K562 (cell line): ENCODE measurements at regions not wholly inside any gene's neighbourhood (a gene's known extent, or its start where the extent isn't known, plus 50 kb on each side); places are given as distances from the start of the nearest gene placed in this dataset.

Source experiments
- ATAC-seq: fragments of 200-7000 bp; cut with Tn5 transposase; 3 replicates; pipeline ENCODE4 v1.9.1; 2020; ENCODE audit warnings: moderate library complexity
- BruUV-seq: library from RNA; stranded (reverse); fragments of 400-500 nt; replicated peaks from 2 replicates; lab custom pipeline; 2021; lab: Mats Ljungman, UMichigan
- CTCF ChIA-PET: fragments of 300-600 bp; formaldehyde crosslinking; extraction: SDS; loops from one replicate; lab custom pipeline; 2021; ENCODE audit warnings: low intra/inter-chr PET ratio; lab: Yijun Ruan, JAX
- POLR2A ChIA-PET: fragments of 300-600, 350-650 bp; sonication (Branson Sonifier 250); formaldehyde crosslinking; extraction: SDS; loops from one replicate; lab custom pipeline; 2021; ENCODE audit warnings: antibody characterized with exemption, inconsistent platforms; lab: Yijun Ruan, JAX
- DNase-seq, 4 experiments: peaks; one replicate each; pipeline versions ENCODE4 v3.0.0 to v3.0.0-alpha.2; 2011 to 2018; ENCODE audit warnings: low spot score in 3 of 4, mixed read lengths in 3 of 4; ENCODE audit errors: extremely low read depth in 1 of 4
- FAIRE-seq: peaks from 2 replicates; lab custom pipeline; 2011; peaks lifted over from hg19 to GRCh38; lab: Jason Lieb, UNC
- H2AFZ ChIP-seq: 2 replicates; pipeline ENCODE4 v1.6.0; 2011; ENCODE audit warnings: low read depth, low read length, control low read depth, inconsistent platforms
- H3K27ac ChIP-seq: fragments of 200-600 bp; 3 replicates; pipeline ENCODE4 v1.8.0; 2011; ENCODE audit warnings: low read depth, mild to moderate bottlenecking, control low read depth, inconsistent platforms, low read length, moderate library complexity, mixed read lengths; ENCODE audit errors: extremely low read depth
- H3K27me3 ChIP-seq, 2 experiments: fragments of 300-600 bp in 1 of 2; 2 replicates in 1 of 2; 3 replicates in 1 of 2; pipeline versions ENCODE4 v1.6.0 to v1.8.0; 2011; ENCODE audit warnings: inconsistent platforms in 2 of 2, low read length in 2 of 2, mild to moderate bottlenecking in 1 of 2, mixed read lengths in 1 of 2, moderate library complexity in 1 of 2; ENCODE audit not compliant: control insufficient read depth in 2 of 2, insufficient read depth in 2 of 2
- H3K36me3 ChIP-seq: fragments of 300-600 bp; 3 replicates; pipeline ENCODE4 v1.8.0; 2011; ENCODE audit warnings: mild to moderate bottlenecking, low read length, inconsistent platforms; ENCODE audit not compliant: control insufficient read depth, insufficient read depth
- H3K4me1 ChIP-seq, 2 experiments: fragments of 200-600 bp in 1 of 2; replicated peaks in 1 of 2; 2 replicates in 1 of 2; 3 replicates in 1 of 2; pipeline versions ENCODE4 v1.5.1 to v1.8.0; 2011; ENCODE audit warnings: inconsistent platforms in 2 of 2, low read length in 2 of 2, mild to moderate bottlenecking in 1 of 2, mixed read lengths in 1 of 2, moderate library complexity in 1 of 2; ENCODE audit not compliant: control insufficient read depth in 2 of 2, insufficient read depth in 2 of 2
- H3K4me2 ChIP-seq: 2 replicates; pipeline ENCODE4 v1.6.1; 2011; ENCODE audit warnings: low read length, control low read depth, inconsistent platforms, mixed read lengths; ENCODE audit not compliant: insufficient read depth
- H3K4me3 ChIP-seq: fragments of 200-600 bp; sonication (generic), shearing (Covaris generic); 2 replicates; pipeline ENCODE4 v1.5.1; 2016; ENCODE audit warnings: control low read depth, inconsistent platforms
- H3K79me2 ChIP-seq: fragments of 200-600 bp; 3 replicates; pipeline ENCODE4 v1.8.0; 2011; ENCODE audit warnings: low read length, inconsistent platforms; ENCODE audit not compliant: control insufficient read depth, insufficient read depth
- H3K9ac ChIP-seq, 2 experiments: 2 replicates each; pipeline versions ENCODE4 v1.6.0 to v1.6.1; 2011; ENCODE audit warnings: low read depth in 2 of 2, low read length in 2 of 2, control low read depth in 1 of 2, inconsistent platforms in 1 of 2, mild to moderate bottlenecking in 1 of 2, mixed read lengths in 1 of 2; ENCODE audit not compliant: insufficient read depth in 1 of 2
- H3K9me1 ChIP-seq: one replicate; pipeline ENCODE4 v1.6.0; 2011; ENCODE audit warnings: inconsistent platforms, mild to moderate bottlenecking, low read length, moderate library complexity; ENCODE audit not compliant: control insufficient read depth, insufficient read depth
- H3K9me3 ChIP-seq: replicated peaks from 2 replicates; pipeline ENCODE4 v1.5.1; 2011; ENCODE audit warnings: low read depth, low read length, inconsistent platforms; ENCODE audit not compliant: control insufficient read depth, insufficient read depth
- H4K20me1 ChIP-seq: replicated peaks from 2 replicates; pipeline ENCODE4 v1.6.1; 2011; ENCODE audit warnings: low read length, inconsistent platforms, mixed read lengths; ENCODE audit not compliant: control insufficient read depth, insufficient read depth
- COPS2 ChIP-seq: fragments of 450-650 bp; conservative IDR thresholded peaks from 2 replicates; pipeline ENCODE4 v1.6.1; 2016; ENCODE audit warnings: mild to moderate bottlenecking, moderate library complexity
- EP300 ChIP-seq: IDR thresholded peaks from 2 replicates; pipeline ENCODE4 v1.6.1; 2012; ENCODE audit warnings: low read length, improper control_type of control experiment
- FIP1L1 ChIP-seq: fragments of 200-400 bp; formaldehyde crosslinking; IDR thresholded peaks from 2 replicates; pipeline ENCODE4 v1.6.1; 2018; ENCODE audit warnings: mild to moderate bottlenecking, low read depth, low read length; ENCODE audit not compliant: poor library complexity, severe bottlenecking
- FOXA1 ChIP-seq: fragments of 450-650 bp; IDR thresholded peaks from 2 replicates; pipeline ENCODE4 v1.6.1; 2016; ENCODE audit warnings: mild to moderate bottlenecking, borderline replicate concordance
- GATA2 ChIP-seq: sonication (generic); formaldehyde crosslinking; IDR thresholded peaks from 2 replicates; pipeline ENCODE4 v1.4.0; 2020; ENCODE audit warnings: mild to moderate bottlenecking, missing genetic modification reagents
- GTF2A2 ChIP-seq: IDR thresholded peaks from 2 replicates; pipeline ENCODE4 v1.6.1; 2016; ENCODE audit warnings: mild to moderate bottlenecking, missing genetic modification characterization, missing compliant biosample characterization
- NFXL1 ChIP-seq: fragments of 450-650 bp; formaldehyde crosslinking; IDR thresholded peaks from 2 replicates; pipeline ENCODE4 v1.4.0; 2021; ENCODE audit warnings: mild to moderate bottlenecking
- SAFB ChIP-seq: fragments of 200-400 bp; formaldehyde crosslinking; IDR thresholded peaks from 2 replicates; pipeline ENCODE4 v1.6.1; 2017; ENCODE audit warnings: low read depth, low read length, borderline replicate concordance
- SIRT6 ChIP-seq: IDR thresholded peaks from one replicate; pipeline ENCODE4 v1.6.1; 2012; ENCODE audit warnings: low read depth, mild to moderate bottlenecking, control low read depth, inconsistent platforms, low read length, moderate library complexity
- THRAP3 ChIP-seq: fragments of 450-650 bp; IDR thresholded peaks from 2 replicates; pipeline ENCODE4 v1.6.1; 2016; ENCODE audit warnings: mild to moderate bottlenecking, inconsistent platforms, borderline replicate concordance
- ZC3H4 ChIP-seq: sonication (generic); formaldehyde crosslinking; IDR thresholded peaks from 2 replicates; pipeline ENCODE4 v1.9.0; 2021; ENCODE audit warnings: missing genetic modification reagents, borderline replicate concordance
- ZNF263 ChIP-seq: sonication (generic); formaldehyde crosslinking; IDR thresholded peaks from 2 replicates; pipeline ENCODE4 v1.8.0; 2022; ENCODE audit warnings: mild to moderate bottlenecking, missing genetic modification reagents, borderline replicate concordance
- WGBS: fragments of 100-300 bp; shearing (Covaris generic); methylation state at CpG from one replicate; pipeline ENCODE4 v1.1.6; 2016; ENCODE audit warnings: low coverage, mixed read lengths; ENCODE audit not compliant: insufficient coverage; ENCODE audit errors: missing lambda C conversion rate; 5-methylcytosine and 5-hydroxymethylcytosine counted together
- in situ Hi-C: fragments of 300-500 bp; cut with MboI; formaldehyde crosslinking; loops from 4 replicates; pipeline ENCODE4 v1.15.0; 2018; ENCODE audit warnings: inconsistent platforms, mixed read lengths
- intact Hi-C: fragments of 100-400 bp; cut with micrococcal nuclease; formaldehyde crosslinking; loops from 2 replicates; pipeline ENCODE4 v1.14.2; 2022
- TF ChIP-seq, protein P1 (sequence below): fragments of 450-650 bp; IDR thresholded peaks from 2 replicates; pipeline ENCODE4 v1.6.1; 2017; ENCODE audit warnings: antibody characterized with exemption, mild to moderate bottlenecking
- TF ChIP-seq, protein P2 (sequence below): fragments of 200-400 bp; formaldehyde crosslinking; IDR thresholded peaks from 2 replicates; pipeline ENCODE4 v1.6.1; 2017; ENCODE audit warnings: mild to moderate bottlenecking, low read depth, low read length, moderate library complexity

DNA sequence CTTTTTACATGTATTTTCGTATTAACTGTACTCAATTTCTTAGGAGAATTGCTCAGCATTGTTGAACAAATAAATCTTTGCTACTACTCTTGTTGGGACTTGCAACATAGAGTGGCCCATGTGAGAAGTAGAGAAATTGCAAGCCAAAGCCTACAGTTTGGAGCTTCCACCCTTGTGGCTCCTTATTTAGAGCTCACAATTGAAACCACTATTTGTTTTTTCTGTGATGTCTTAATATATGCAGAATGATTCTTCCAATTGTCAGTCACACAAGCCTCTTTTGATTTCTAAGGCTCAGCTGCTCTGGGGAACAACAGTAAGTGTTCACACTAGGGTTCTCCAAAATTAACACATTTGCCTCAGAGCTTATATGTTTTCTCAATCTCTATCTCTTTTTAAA is 60.2 kb upstream of the GALNT13 start (continued):
- TF ChIP-seq, protein P1, sequence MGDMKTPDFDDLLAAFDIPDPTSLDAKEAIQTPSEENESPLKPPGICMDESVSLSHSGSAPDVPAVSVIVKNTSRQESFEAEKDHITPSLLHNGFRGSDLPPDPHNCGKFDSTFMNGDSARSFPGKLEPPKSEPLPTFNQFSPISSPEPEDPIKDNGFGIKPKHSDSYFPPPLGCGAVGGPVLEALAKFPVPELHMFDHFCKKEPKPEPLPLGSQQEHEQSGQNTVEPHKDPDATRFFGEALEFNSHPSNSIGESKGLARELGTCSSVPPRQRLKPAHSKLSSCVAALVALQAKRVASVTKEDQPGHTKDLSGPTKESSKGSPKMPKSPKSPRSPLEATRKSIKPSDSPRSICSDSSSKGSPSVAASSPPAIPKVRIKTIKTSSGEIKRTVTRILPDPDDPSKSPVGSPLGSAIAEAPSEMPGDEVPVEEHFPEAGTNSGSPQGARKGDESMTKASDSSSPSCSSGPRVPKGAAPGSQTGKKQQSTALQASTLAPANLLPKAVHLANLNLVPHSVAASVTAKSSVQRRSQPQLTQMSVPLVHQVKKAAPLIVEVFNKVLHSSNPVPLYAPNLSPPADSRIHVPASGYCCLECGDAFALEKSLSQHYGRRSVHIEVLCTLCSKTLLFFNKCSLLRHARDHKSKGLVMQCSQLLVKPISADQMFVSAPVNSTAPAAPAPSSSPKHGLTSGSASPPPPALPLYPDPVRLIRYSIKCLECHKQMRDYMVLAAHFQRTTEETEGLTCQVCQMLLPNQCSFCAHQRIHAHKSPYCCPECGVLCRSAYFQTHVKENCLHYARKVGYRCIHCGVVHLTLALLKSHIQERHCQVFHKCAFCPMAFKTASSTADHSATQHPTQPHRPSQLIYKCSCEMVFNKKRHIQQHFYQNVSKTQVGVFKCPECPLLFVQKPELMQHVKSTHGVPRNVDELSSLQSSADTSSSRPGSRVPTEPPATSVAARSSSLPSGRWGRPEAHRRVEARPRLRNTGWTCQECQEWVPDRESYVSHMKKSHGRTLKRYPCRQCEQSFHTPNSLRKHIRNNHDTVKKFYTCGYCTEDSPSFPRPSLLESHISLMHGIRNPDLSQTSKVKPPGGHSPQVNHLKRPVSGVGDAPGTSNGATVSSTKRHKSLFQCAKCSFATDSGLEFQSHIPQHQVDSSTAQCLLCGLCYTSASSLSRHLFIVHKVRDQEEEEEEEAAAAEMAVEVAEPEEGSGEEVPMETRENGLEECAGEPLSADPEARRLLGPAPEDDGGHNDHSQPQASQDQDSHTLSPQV: no peak
- TF ChIP-seq SIRT6 (no peak), FIP1L1 (no peak)

DNA sequence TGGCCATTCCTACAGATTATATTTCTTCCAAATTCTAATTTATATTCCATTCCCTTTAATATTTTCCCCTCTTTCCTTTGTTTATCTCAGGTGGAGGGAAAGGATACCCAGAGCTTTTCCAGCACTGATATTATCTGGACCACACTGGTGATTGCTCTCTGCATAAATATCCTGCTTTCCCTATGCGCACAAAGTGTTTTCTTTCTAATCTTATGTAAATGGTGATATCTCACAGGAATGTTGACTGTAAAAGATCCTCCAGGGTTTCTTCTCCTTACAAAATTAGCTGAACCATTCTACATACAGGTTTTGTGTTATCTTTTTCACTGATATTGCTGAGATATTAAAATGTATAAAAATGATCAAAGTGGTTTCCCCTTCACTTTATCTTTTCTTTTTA is 59.1 kb upstream of the GALNT13 start:
- no peak for ATAC-seq
- Histone ChIP-seq H3K79me2 (no peaks in the 10 kb centered on the region), H3K27me3 (no peaks in the 10 kb centered on the region), H2AFZ (no peak overlapping the region), H3K9ac (no peak overlapping the region), H3K9me1 (no peaks in the 10 kb centered on the region), H3K9me3 (no peaks in the 10 kb centered on the region), H3K36me3 (no peaks in the 10 kb centered on the region), H3K4me3 (no peak overlapping the region), H3K4me2 (no peak overlapping the region), H3K27ac (no peak overlapping the region), H3K4me1 (no peaks in the 10 kb centered on the region), H4K20me1 (no peaks in the 10 kb centered on the region)
- 0% methylated on average over 1 of the region's 1 CpG for WGBS
- FAIRE-seq: no peak
- BruUV-seq: no TSS peak
- intact Hi-C loops: no loop called here
- DNase-seq: no peak
- TF ChIP-seq GATA2 (CRISPR knock-in tag): no peak
- TF ChIP-seq ZNF263 (CRISPR knock-in tag): no peak
- no peak for TF ChIP-seq GTF2A2
- TF ChIP-seq NFXL1 (CRISPR knock-in tag): no peak
- no peak for TF ChIP-seq FOXA1
- no peak for TF ChIP-seq EP300
- TF ChIP-seq, protein P2, sequence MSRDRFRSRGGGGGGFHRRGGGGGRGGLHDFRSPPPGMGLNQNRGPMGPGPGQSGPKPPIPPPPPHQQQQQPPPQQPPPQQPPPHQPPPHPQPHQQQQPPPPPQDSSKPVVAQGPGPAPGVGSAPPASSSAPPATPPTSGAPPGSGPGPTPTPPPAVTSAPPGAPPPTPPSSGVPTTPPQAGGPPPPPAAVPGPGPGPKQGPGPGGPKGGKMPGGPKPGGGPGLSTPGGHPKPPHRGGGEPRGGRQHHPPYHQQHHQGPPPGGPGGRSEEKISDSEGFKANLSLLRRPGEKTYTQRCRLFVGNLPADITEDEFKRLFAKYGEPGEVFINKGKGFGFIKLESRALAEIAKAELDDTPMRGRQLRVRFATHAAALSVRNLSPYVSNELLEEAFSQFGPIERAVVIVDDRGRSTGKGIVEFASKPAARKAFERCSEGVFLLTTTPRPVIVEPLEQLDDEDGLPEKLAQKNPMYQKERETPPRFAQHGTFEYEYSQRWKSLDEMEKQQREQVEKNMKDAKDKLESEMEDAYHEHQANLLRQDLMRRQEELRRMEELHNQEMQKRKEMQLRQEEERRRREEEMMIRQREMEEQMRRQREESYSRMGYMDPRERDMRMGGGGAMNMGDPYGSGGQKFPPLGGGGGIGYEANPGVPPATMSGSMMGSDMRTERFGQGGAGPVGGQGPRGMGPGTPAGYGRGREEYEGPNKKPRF: no peak
- TF ChIP-seq ZC3H4 (CRISPR knock-in tag): no peak
- no peak for TF ChIP-seq THRAP3
- TF ChIP-seq SAFB: no peak
- no peak for TF ChIP-seq COPS2
- in situ Hi-C loops: no loop called here
- ChIA-PET POLR2A (no interaction called here), CTCF (no interaction called here)
